ENCODE measurements at regions not wholly inside any gene's neighbourhood (a gene's known extent, or its start where the extent isn't known, plus 50 kb on each side); places are given as distances from the start of the nearest gene placed in this dataset.
"Not testable (repeated sequence)": the region's sequence is repeated elsewhere in the genome, so short reads cannot be mapped to it uniquely, and the experiment has no call there.

DNA sequence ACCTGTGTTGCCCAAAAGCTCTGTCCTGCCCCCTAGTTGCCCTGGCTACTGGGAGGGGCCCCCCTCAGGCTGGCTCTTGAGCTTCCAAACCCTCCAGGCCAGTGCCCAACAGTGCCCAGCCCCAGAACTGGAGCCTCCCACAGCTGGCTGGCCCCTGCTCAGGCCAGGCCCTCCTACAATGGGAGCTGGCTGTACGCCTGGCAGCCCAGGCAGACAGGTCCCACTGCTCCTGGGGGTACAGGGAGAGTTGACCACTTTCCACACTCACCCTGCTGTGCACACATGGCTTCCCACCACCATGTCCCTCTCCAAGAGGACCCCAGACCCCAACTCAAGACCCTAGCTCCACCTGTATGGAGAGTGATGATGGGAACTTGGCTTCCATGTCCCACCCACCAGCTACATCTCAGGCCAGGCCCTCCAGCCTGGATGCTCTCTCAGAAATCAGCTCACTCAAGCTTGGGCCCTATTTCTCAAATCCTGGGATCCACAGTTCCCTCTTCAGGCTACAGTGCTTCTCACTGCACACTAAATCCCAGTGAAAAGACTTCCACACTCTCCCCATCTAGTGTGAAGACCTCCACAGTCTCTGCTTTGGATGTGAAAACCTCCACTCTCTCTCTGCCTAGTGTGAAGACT, 92.6 kb downstream of the OAT start:
- no peak for DNase-seq (ENCODE audit: low read depth)
- in situ Hi-C loops (cut with HindIII; ENCODE audit: low pct_unique_long_range_greater_than_20kb, low sequenced_read_pairs): no loop called here

GRCh38 chr10:124325633-124325914, 93.1 kb downstream of the OAT start:
- in situ Hi-C loops (cut with HindIII; ENCODE audit: low pct_unique_long_range_greater_than_20kb, low sequenced_read_pairs): no loop called here
- DNase-seq (ENCODE audit: low read depth): no peak

GRCh38 chr10:124324856-124325632, 93.7 kb downstream of the OAT start:
- DNase-seq (ENCODE audit: low read depth): no peak
- in situ Hi-C loops (cut with HindIII; ENCODE audit: low pct_unique_long_range_greater_than_20kb, low sequenced_read_pairs): no loop called here

DNA sequence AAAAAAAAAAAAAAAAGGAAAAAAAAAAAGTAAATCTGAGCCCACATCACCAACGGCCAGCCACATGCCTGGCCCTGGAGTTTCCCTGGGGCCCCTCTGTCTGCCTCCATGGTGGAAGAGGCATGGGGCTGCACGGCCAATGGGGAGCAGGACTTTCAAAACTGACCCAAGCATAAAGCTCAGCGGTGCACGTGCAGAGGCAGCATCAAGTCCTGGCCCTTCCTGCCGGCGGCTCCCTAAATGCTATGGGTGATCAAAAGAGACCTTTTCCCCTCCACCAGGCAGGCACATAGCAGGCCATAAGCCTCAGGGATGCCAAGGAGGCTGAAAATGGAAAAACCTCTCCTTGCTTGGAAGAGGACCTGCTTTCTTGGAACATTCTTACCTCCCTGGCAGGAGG, 94.3 kb downstream of the OAT start:
- no peak for DNase-seq (ENCODE audit: low read depth)
- in situ Hi-C loops (cut with HindIII; ENCODE audit: low pct_unique_long_range_greater_than_20kb, low sequenced_read_pairs): no loop called here

DNA sequence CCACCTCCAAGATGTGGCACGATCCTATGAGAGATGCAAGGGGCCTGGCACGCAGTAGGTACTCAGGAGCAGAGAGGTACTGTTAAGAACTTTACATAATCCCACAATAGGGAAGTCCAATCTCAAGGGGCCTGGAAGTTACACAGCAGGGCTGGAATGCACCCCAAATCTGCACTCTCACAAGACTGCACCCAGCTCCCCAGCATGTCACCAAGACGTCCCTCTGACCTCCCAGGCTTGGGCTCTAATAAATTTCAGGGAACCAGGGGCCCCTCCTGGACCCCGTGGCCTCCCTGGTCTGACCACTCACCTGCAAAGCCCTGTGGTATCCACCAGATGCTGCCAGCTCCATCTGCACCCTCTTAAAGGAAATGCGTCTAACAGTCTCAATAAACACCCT, 94.9 kb downstream of the OAT start:
- DNase-seq (ENCODE audit: low read depth): no peak
- in situ Hi-C loops (cut with HindIII; ENCODE audit: low pct_unique_long_range_greater_than_20kb, low sequenced_read_pairs): no loop called here

- in situ Hi-C loops (cut with HindIII; ENCODE audit: low pct_unique_long_range_greater_than_20kb, low sequenced_read_pairs): no loop called here
- DNase-seq (ENCODE audit: low read depth): no peak
Measured at GRCh38 chr10:124323111-124323725, 95.5 kb downstream of the OAT start.

DNA sequence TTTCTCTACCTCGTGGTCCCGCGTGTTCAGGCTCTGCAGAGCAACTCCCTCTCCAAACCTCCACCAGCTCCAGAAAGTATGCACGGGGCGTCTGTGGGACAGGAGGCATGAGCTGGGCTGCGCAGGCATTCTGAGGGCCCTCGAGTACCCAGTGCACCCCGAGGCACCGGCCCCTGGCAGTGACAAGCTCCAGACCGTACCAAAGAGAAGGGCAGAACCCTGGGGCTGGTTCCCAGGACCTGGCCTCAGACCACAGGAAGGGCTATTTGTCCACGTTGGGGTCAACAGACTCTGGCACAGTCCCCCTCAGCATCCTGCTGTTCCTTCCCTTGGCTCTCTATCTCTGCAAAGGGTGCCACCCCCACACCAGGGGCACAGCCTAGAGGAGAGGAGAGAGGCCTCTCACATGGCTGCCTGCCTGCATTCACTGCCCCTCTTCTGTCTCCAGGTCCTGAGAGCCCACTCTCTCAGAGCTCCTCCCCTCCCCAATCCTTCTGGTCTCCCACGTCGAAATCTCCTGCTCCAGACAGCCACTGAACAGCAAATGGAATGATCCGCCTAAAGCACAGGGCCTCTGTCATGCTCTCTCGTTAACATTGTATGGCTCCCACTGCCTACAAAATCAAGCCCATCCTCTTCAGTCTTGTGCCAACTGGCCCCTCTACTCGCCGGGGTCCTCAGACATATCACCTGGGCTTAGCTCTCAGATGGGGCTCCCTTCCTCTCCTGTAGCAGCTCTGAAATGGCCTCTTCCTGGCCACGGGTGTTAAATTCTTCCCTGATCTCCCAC, 96.3 kb downstream of the OAT start:
- in situ Hi-C loops (cut with HindIII; ENCODE audit: low pct_unique_long_range_greater_than_20kb, low sequenced_read_pairs): no loop called here
- no peak for DNase-seq (ENCODE audit: low read depth)

DNA sequence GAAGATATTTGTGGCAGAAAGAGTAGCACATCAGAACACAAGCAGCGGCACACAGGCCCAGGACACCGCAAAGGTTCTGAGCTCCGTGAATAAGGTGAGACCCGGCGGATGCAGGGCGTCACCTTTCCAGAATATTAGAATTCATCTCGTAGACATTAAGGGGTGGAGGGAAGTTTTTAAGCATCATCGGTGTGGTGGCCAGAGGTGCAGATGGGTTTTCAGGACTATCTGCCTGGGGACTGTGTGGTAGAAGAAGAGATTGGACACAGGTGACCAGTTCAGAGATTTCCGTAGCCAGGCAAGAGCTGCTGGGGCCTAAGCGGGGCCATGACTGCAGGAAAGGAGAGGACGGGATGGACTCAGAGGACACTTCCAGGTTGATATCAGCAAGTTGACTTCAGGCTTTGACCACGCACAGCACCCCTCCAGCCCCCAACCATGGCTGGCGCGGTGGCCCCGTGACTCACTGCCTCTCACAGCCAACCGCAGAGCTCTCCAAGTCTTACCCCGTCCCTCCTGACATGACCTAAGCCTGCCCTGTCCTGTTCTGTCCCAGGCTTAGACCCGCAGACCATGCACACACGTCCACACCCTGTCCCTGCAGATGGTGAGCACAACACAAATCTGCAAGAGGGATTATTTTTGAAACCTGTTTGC, 97.2 kb downstream of the OAT start:
- in situ Hi-C loops (cut with HindIII; ENCODE audit: low pct_unique_long_range_greater_than_20kb, low sequenced_read_pairs): no loop called here
- DNase-seq (ENCODE audit: low read depth): no peak

GRCh38 chr10:124320778-124321432, 97.8 kb downstream of the OAT start:
- in situ Hi-C loops (cut with HindIII; ENCODE audit: low pct_unique_long_range_greater_than_20kb, low sequenced_read_pairs): no loop called here

GRCh38 chr10:124319926-124320391, 98.8 kb downstream of the OAT start:
- no peak for DNase-seq (ENCODE audit: low read depth)
- in situ Hi-C loops (cut with HindIII; ENCODE audit: low pct_unique_long_range_greater_than_20kb, low sequenced_read_pairs): no loop called here

More at GRCh38 chr10:124320778-124321432, 97.8 kb downstream of the OAT start:
- DNase-seq (ENCODE audit: low read depth): no peak

- DNase-seq (ENCODE audit: low read depth); in situ Hi-C loops (cut with HindIII; ENCODE audit: low pct_unique_long_range_greater_than_20kb, low sequenced_read_pairs): not testable (repeated sequence)
Measured at GRCh38 chr10:124319520-124319919, 99.2 kb downstream of the OAT start.

- DNase-seq (ENCODE audit: low read depth): no peak
- in situ Hi-C loops (cut with HindIII; ENCODE audit: low pct_unique_long_range_greater_than_20kb, low sequenced_read_pairs): no loop called here
Measured at GRCh38 chr10:124318811-124319210, 99.9 kb downstream of the OAT start.

DNA sequence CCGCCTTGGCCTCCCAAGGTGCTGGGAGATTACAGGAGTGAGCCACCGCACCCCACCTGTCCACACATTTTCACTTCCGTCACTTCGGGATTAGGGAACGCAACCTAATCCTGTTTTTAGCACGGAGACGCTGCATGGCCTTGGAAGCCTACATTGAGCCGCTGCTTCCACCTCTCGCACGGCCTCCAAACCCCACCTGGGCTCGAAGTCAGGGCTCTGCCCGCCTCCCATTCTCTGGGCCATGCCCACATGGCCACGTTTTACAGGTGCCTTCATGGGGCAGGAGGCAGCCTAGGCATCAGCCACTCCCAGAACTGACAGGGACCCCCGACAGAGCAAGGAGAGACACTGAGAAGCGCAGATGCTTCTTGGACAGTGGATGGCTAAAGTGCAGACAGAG, 100.6 kb downstream of the OAT start:
- in situ Hi-C loops (cut with HindIII; ENCODE audit: low pct_unique_long_range_greater_than_20kb, low sequenced_read_pairs): no loop called here
- DNase-seq (ENCODE audit: low read depth): no peak

- in situ Hi-C loops (cut with HindIII; ENCODE audit: low pct_unique_long_range_greater_than_20kb, low sequenced_read_pairs): no loop called here
- DNase-seq (ENCODE audit: low read depth): no peak
Measured at GRCh38 chr10:124316326-124316725, 102.4 kb downstream of the OAT start.

GRCh38 chr10:124315591-124316270, 103.0 kb downstream of the OAT start:
- DNase-seq (ENCODE audit: low read depth): no peak
- in situ Hi-C loops (cut with HindIII; ENCODE audit: low pct_unique_long_range_greater_than_20kb, low sequenced_read_pairs): no loop called here

- DNase-seq (ENCODE audit: low read depth): no peak
- in situ Hi-C loops (cut with HindIII; ENCODE audit: low pct_unique_long_range_greater_than_20kb, low sequenced_read_pairs): no loop called here
Measured at GRCh38 chr10:124313374-124313773, 105.3 kb downstream of the OAT start.

- in situ Hi-C loops (cut with HindIII; ENCODE audit: low pct_unique_long_range_greater_than_20kb, low sequenced_read_pairs): no loop called here
- DNase-seq (ENCODE audit: low read depth): no peak
Measured at GRCh38 chr10:124308811-124309210, 109.9 kb downstream of the OAT start.
